Stimulated activated CD4-positive, alpha-beta T cell treated with anti-CD3 and anti-CD28 coated beads, Interleukin-4, amount 100 ng/mL, for 1 hour (primary cell): ENCODE measurements at regions not wholly inside any gene's neighbourhood (a gene's known extent, or its start where the extent isn't known, plus 50 kb on each side); places are given as distances from the start of the nearest gene placed in this dataset.
"Not testable (repeated sequence)": the region's sequence is repeated elsewhere in the genome, so short reads cannot be mapped to it uniquely, and the experiment has no call there.

Source experiments
- DNase-seq: peaks from one replicate; pipeline ENCODE4 v3.0.0-alpha.2; 2020

DNA sequence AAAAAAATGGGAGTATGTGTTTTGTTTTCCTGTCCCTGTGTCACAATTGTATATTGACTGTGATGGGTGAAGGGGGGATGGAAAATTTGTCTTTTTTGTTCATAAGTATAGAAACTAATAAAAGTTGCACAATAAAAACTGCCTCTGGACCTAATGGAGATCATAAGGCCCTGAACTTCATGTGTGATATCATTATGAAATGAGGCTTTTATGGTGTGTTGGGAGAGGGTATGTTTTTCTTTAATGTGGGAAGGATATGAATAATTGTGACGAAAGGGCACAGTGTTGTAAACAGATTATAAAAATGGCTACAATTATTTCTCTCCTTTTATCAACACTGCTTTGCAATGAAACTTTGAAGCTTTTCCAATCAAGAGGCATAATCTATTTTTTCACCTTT is 1889.3 kb upstream of the CELF4 start:
- DNase-seq: no peak

- DNase-seq: no peak
These were observed 1888.3 kb upstream of the CELF4 start for GRCh38 chr18:39453882-39454281.

- no peak for DNase-seq
These were observed 1887.8 kb upstream of the CELF4 start for GRCh38 chr18:39453356-39453755.

DNA sequence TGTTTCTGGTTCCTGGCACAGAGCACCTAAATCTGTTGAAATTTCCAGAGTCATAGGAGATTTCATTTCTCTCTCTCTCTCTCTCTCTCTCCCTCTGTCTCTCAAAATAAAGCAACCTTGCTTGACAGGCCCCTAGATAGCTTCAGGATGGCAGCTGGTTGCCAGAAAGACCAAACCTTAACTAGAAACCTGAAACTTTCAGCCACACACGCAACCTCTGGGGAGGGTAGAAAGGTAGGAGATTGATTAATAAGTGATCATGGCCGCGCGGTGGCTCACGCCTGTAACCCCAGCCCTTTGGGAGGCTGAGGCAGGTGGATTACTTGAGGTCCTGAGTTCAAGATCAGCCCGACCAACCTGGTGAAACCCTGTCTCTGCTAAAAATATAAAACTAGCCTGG is 1885.4 kb upstream of the CELF4 start:
- DNase-seq: no peak

DNA sequence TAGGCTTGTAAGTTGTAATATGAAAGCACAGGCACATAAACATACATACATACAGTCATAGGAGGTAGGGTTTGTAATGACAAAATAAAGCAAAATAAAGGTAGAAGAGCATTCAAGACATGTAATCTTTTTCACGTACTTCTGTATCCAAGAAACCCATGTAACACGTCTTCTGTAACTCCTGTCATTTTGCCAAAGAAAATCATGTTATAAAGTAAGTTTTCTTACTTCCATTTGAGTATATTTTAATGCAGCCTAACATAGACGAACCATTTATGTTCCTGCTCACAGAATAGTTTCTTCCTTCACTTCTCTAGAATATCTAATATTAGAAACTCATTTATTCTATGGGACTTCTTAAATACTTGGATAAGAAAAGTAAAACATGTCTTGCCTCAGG is 1884.0 kb upstream of the CELF4 start:
- no peak for DNase-seq

DNA sequence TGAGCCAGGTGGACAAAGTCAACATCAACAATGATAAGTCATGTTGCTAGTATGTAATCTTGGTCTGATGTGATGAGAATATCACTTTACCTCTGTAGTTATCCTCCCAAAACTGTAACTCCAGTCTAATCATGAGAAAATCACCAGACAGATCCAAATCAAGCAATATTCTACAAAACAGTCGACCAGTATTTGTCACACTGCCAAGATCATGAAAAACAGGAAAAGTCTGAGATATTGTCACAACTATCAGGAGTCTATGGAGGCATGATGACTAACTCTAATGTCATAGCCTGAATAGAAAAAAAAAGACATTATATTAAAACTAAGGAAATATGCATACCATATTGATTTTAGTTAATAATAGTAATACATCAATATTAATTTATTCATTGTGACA is 1883.3 kb upstream of the CELF4 start:
- DNase-seq: no peak

DNA sequence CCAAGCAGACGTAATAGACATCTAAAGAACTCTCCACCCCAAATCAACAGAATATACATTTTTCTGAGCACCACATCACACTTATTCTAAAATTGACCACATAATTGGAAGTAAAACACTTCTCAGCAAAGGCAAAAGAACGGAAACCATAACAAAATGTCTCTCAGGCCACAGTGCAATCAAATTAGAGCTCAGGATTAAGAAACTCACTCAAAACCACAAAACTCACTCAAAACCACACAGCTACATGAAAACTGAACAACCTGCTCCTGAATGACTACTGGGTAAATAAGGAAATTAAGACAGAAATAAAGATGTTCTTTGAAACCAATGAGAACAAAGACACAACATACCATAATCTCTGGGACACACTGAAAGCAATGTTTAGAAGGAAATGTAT is 1879.4 kb upstream of the CELF4 start:
- not testable (repeated sequence) for DNase-seq

DNA sequence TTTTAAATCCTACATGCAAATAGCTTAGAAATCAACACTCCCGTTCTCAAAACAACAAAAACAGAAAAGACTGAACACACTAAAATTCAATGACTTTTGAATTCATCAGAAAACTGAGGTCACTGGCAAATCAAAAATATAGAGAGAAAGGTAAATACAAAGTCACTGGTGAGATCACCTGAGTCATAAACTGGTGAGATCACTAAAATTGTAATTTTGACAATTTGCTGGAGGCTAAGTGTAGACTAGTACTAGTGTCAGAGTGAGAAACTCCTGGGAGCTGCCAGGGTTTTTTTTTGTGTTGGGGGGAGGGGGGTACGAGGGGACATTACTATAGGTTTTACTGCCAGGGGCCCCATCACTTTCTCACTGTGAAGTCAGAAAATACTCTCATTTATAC is 1876.0 kb upstream of the CELF4 start:
- no peak for DNase-seq

- DNase-seq: no peak
These were observed 1870.4 kb upstream of the CELF4 start for GRCh38 chr18:39435996-39436395.

DNA sequence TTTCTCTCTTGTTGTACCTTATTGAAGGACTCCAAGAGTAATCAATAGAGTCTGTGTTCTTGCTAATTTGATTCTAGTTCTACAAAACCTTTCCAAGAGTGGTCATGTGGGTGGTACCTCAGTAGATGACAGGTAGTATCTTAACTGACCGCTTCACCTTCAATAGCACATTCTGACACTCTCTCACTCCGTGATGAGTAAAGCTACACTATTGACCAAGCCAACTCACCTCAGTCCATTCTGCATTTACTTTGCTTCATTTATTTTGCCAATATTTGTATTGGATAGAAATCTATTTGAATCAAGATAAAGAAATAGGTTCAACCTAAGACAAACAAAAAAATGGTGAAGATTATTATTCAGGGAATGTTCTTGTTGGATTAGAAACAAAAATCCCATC is 1869.6 kb upstream of the CELF4 start:
- no peak for DNase-seq

- DNase-seq: no peak
These were observed 1868.8 kb upstream of the CELF4 start for GRCh38 chr18:39434223-39434920.

GRCh38 chr18:39425172-39425850 is 1859.7 kb upstream of the CELF4 start:
- DNase-seq: no peak

DNA sequence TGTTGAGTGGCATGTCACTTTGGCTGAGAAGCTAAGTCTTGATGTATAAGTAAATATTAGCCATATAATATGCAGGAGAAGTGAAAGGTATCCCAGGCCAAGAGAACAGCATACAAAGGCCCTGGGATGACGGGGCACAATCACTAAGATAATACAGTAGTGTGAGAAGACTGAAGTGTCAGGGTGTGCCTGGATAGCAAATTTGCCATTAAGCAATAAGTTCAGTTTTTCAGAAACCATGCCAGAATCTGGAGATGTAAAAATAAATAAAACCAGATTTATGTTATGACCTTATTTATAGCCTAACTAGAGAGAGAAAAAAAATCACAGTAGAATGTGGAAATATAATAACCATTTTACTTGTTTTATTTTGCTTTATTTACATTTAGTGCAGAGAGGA is 1858.7 kb upstream of the CELF4 start:
- no peak for DNase-seq

DNA sequence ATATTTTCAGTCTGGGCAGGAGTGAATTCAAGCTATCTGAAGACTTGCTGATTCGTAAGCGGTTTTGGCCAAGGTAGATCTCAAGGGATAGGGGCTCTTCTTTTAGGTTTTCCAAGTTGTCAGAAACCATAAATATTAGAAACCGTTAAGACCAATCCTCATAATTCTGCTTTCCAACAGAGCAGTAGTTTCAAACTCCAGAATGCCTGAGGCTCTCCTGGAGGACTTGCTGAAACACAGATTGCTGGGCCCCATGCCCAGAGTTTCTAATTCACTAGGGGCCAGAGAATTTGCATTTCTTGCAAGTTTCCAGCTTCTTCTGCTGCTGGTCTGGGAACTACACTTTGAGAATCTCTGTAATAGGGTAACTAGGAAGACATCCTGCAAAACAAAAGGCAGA is 1855.7 kb upstream of the CELF4 start:
- no peak for DNase-seq

DNA sequence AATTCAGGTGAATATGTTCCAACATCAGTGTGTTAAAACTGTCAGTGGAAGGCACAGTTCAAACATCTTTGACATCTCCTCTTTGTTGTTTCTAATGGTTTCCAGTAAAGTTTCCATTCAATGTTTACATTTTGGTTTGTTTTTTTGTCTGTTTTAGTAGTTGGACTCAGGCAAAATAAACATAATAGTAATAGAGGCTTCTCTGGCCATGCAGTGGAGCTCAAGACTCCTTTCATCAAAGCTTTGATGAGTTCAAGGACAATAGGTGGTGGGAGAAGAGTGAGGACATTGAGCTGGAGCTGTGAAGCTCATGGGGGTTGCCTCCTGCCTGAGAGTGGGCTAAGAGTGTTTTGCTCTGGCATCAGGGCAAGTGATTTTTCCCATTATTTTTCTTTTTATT is 1853.7 kb upstream of the CELF4 start:
- no peak for DNase-seq

DNA sequence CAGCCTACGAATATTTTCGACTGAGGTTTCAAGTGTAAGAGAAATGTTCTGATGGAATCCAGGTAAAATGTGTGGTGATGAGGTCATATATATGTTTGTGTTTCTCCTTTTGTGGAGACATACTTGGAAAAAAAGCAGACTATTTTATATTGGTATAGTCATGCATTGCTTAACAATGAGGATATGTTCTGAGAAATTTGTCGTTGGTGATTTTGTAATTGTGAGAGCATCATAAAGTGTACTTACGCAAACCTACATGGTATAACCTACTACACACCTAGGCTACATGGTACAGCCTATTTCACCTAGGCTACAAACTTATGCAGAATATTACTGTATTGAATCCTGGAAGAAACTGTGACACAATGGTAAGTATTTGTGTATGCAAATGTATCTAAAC is 1849.9 kb upstream of the CELF4 start:
- DNase-seq: no peak

DNA sequence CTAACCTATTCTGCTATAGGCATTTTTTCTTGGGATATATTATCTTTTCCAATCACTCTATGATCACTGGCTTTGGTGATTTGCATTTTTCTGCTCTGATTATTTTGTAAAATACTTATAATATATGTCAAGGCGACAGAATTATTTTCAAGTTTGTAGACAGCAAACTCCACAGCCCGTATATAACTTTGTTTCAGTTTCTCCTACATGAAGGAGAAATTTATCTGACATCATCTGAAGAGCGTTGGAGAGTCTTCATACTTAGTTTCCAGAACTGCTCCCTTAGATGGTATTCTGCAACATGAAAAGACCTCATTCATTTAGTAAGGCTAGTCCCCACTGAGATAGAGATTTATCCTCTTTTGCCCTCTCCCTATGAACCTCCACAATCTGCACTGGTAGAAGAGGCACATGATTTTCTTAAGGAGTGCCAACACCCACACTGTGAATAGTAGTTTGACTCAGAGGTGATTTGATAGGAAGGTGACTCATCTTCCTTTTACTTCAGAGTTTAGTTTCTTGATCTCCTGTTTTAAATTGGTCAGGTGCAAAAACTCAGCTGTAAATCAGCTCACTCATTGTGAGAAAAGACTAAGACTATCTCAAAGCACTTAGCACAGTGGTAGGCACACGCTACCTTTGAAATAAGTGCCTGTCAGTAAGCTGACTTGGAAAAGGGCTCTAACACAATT is 1848.6 kb upstream of the CELF4 start:
- DNase-seq: no peak

DNA sequence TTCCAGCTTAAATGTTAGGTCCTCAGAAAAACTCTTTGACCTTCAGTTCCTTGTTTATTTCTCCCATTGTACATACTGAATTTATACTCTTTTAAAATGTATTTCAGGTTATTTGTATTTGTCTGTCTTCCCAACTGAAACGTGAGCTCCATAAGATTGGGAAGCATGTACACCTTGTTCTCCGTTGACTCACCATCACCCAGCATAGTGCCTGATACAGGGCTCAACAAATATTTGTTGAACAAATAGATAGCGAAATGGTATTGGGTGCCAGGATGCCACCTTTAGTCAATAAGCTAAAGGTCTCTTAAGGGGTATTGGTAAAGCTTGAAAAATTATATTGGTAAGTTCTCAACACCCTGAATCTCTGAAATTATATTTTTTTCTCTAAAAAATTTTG is 1841.3 kb upstream of the CELF4 start:
- no peak for DNase-seq

GRCh38 chr18:39403121-39403520 is 1837.5 kb upstream of the CELF4 start:
- DNase-seq: no peak

DNA sequence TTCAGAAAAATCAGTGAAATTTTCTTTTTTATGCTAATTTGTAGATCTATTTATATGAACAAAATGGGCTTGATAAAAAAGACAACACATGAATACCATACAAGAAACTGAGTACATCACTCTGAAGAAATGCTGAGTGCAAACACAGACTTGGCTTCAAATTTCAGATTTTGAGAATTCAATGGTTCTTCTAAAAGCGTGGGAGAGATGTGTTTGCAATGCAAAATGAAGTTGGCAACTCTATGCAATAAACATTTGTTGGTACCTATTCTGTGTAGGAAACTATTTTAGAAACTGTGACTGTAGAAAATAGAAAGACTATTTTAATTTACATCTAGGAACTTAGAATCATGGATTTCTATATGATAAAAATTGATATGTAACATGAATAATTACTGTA is 1834.1 kb upstream of the CELF4 start:
- DNase-seq: no peak

GRCh38 chr18:39396168-39396567 is 1830.6 kb upstream of the CELF4 start:
- no peak for DNase-seq

- no peak for DNase-seq
These were observed 1824.3 kb upstream of the CELF4 start for GRCh38 chr18:39389800-39390379.

GRCh38 chr18:39380866-39381265 is 1815.3 kb upstream of the CELF4 start:
- no peak for DNase-seq

GRCh38 chr18:39380186-39380725 is 1814.7 kb upstream of the CELF4 start:
- no peak for DNase-seq
